Esophagus (tissue), 2 donors: ENCODE measurements at regions not wholly inside any gene's neighbourhood (a gene's known extent, or its start where the extent isn't known, plus 50 kb on each side); places are given as distances from the start of the nearest gene placed in this dataset.
"Not testable (repeated sequence)": the region's sequence is repeated elsewhere in the genome, so short reads cannot be mapped to it uniquely, and the experiment has no call there.

Source experiments
- H3K27ac ChIP-seq, 2 donors: one replicate each; pipeline ENCODE4 v1.5.1; 2013; ENCODE audit warnings: low read depth in 2 of 2, mild to moderate bottlenecking in 2 of 2, inconsistent platforms in 1 of 2, low read length in 1 of 2, moderate library complexity in 1 of 2
- H3K27me3 ChIP-seq, 2 donors: one replicate each; pipeline ENCODE4 v1.6.1; 2013; ENCODE audit warnings: low read length in 2 of 2, control low read depth in 1 of 2, mild to moderate bottlenecking in 1 of 2; ENCODE audit not compliant: insufficient read depth in 2 of 2, control insufficient read depth in 1 of 2
- H3K36me3 ChIP-seq, 2 donors: one replicate each; pipeline ENCODE4 v1.6.1; 2013; ENCODE audit warnings: low read length in 1 of 2; ENCODE audit not compliant: control insufficient read depth in 2 of 2, insufficient read depth in 2 of 2
- H3K4me1 ChIP-seq, 2 donors: one replicate each; pipeline ENCODE4 v1.6.1; 2013; ENCODE audit warnings: low read length in 1 of 2; ENCODE audit not compliant: control insufficient read depth in 2 of 2, insufficient read depth in 2 of 2
- H3K4me3 ChIP-seq, 2 donors: one replicate each; pipeline ENCODE4 v1.5.1; 2013; ENCODE audit warnings: low read length in 2 of 2, mild to moderate bottlenecking in 2 of 2, low read depth in 1 of 2, moderate library complexity in 1 of 2
- H3K9me3 ChIP-seq, 2 donors: one replicate each; pipeline ENCODE4 v1.6.1; 2013; ENCODE audit warnings: mild to moderate bottlenecking in 2 of 2, low read depth in 1 of 2, low read length in 1 of 2, moderate library complexity in 1 of 2; ENCODE audit not compliant: control insufficient read depth in 2 of 2, insufficient read depth in 1 of 2
- WGBS, 2 donors: extraction: QIAGEN DNeasy Blood & Tissue Kit; methylation state at CpG; one replicate each; pipeline ENCODE4 v1.1.7; 2013; 5-methylcytosine and 5-hydroxymethylcytosine counted together
- donor health status: healthy with polysubstance abuse.
- donor health status: Bipolar disorder and iron deficiency.

GRCh38 chr13:54821938-54822470, 1793.4 kb downstream of the OLFM4 start:
- 33% methylated on average over 4 of the region's 4 CpGs for WGBS, 2 donors
- H3K27ac ChIP-seq, H3K9me3 ChIP-seq, H3K27me3 ChIP-seq, H3K4me1 ChIP-seq, H3K4me3 ChIP-seq, H3K36me3 ChIP-seq: not testable (repeated sequence)

GRCh38 chr13:54829391-54830068, 1800.9 kb downstream of the OLFM4 start:
- not testable (repeated sequence) for H3K4me1 ChIP-seq, H3K4me3 ChIP-seq, H3K36me3 ChIP-seq, H3K27ac ChIP-seq, H3K27me3 ChIP-seq, H3K9me3 ChIP-seq
- 94 to 95% methylated on average over 28 of the region's 28 CpGs for WGBS, 2 donors

GRCh38 chr13:54836273-54836672, 1807.7 kb downstream of the OLFM4 start:
- Histone ChIP-seq H3K4me1 (no peaks in the 10 kb centered on the region), H3K27me3 (no peaks in the 10 kb centered on the region), H3K36me3 (no peaks in the 10 kb centered on the region), H3K4me3 (no peak overlapping the region), H3K9me3 (no peaks in the 10 kb centered on the region), H3K27ac (no peak overlapping the region)
- 67 to 75% methylated on average over 4 of the region's 4 CpGs for WGBS, 2 donors

GRCh38 chr13:54841682-54842081, 1813.1 kb downstream of the OLFM4 start:
- no peaks in the 10 kb centered on the region for H3K4me1 ChIP-seq
- no peaks in the 10 kb centered on the region for H3K9me3 ChIP-seq
- H3K36me3 ChIP-seq, result no peaks in the 10 kb centered on the region
- no peak overlapping the region for H3K27ac ChIP-seq
- H3K4me3 ChIP-seq, result no peak overlapping the region
- no peaks in the 10 kb centered on the region for H3K27me3 ChIP-seq

- Histone ChIP-seq H3K27me3 (no peaks in the 10 kb centered on the region), H3K36me3 (no peaks in the 10 kb centered on the region), H3K4me1 (no peaks in the 10 kb centered on the region), H3K9me3 (no peaks in the 10 kb centered on the region), H3K4me3 (no peak overlapping the region), H3K27ac (no peak overlapping the region)
- 55 to 59% methylated on average over 6 of the region's 6 CpGs for WGBS, 2 donors
These were observed 1816.8 kb downstream of the OLFM4 start for GRCh38 chr13:54845351-54845965.

GRCh38 chr13:54852831-54853230, 1824.2 kb downstream of the OLFM4 start:
- Histone ChIP-seq H3K27me3 (no peaks in the 10 kb centered on the region), H3K9me3 (no peaks in the 10 kb centered on the region), H3K27ac (no peak overlapping the region), H3K4me3 (no peak overlapping the region), H3K36me3 (no peaks in the 10 kb centered on the region), H3K4me1 (no peaks in the 10 kb centered on the region)

GRCh38 chr13:54859827-54860226, 1831.2 kb downstream of the OLFM4 start:
- Histone ChIP-seq H3K4me3 (no peak overlapping the region), H3K27me3 (no peaks in the 10 kb centered on the region), H3K27ac (no peak overlapping the region), H3K9me3 (no peaks in the 10 kb centered on the region), H3K36me3 (no peaks in the 10 kb centered on the region), H3K4me1 (no peaks in the 10 kb centered on the region)
- 56 to 78% methylated on average over 1 of the region's 1 CpG for WGBS, 2 donors

GRCh38 chr13:54875111-54875510, 1846.5 kb downstream of the OLFM4 start:
- Histone ChIP-seq H3K9me3 (no peaks in the 10 kb centered on the region), H3K36me3 (no peaks in the 10 kb centered on the region), H3K27me3 (no peaks in the 10 kb centered on the region), H3K4me1 (no peaks in the 10 kb centered on the region), H3K4me3 (no peak overlapping the region), H3K27ac (no peak overlapping the region)
- WGBS, 2 donors, result 77 to 83% methylated on average over 3 of the region's 3 CpGs

- H3K4me1 ChIP-seq, result no peaks in the 10 kb centered on the region
- H3K27me3 ChIP-seq, result no peaks in the 10 kb centered on the region
- no peak overlapping the region for H3K27ac ChIP-seq
- no peak overlapping the region for H3K4me3 ChIP-seq
- H3K9me3 ChIP-seq, result peaks cover 0 to 2% of the 10 kb centered on the region in 2 donors
- H3K36me3 ChIP-seq, result no peaks in the 10 kb centered on the region
- 83 to 87% methylated on average over 2 of the region's 2 CpGs for WGBS, 2 donors
These were observed 1850.4 kb downstream of the OLFM4 start for GRCh38 chr13:54879036-54879435.

- H3K9me3 ChIP-seq, result peaks cover 0 to 2% of the 10 kb centered on the region in 2 donors
- H3K27ac ChIP-seq, result no peak overlapping the region
- WGBS, 2 donors, result 70 to 81% methylated on average over 3 of the region's 3 CpGs
- no peak overlapping the region for H3K4me3 ChIP-seq
- H3K4me1 ChIP-seq, result no peaks in the 10 kb centered on the region
- no peaks in the 10 kb centered on the region for H3K27me3 ChIP-seq
- H3K36me3 ChIP-seq, result no peaks in the 10 kb centered on the region
These were observed 1856.1 kb downstream of the OLFM4 start for GRCh38 chr13:54884682-54885081.
